ENCODE measurements at regions not wholly inside any gene's neighbourhood (a gene's known extent, or its start where the extent isn't known, plus 50 kb on each side); places are given as distances from the start of the nearest gene placed in this dataset.

GRCh38 chr10:8326396-8327139 is 272.1 kb downstream of the GATA3 start:
- TF ChIP-seq, protein P1, sequence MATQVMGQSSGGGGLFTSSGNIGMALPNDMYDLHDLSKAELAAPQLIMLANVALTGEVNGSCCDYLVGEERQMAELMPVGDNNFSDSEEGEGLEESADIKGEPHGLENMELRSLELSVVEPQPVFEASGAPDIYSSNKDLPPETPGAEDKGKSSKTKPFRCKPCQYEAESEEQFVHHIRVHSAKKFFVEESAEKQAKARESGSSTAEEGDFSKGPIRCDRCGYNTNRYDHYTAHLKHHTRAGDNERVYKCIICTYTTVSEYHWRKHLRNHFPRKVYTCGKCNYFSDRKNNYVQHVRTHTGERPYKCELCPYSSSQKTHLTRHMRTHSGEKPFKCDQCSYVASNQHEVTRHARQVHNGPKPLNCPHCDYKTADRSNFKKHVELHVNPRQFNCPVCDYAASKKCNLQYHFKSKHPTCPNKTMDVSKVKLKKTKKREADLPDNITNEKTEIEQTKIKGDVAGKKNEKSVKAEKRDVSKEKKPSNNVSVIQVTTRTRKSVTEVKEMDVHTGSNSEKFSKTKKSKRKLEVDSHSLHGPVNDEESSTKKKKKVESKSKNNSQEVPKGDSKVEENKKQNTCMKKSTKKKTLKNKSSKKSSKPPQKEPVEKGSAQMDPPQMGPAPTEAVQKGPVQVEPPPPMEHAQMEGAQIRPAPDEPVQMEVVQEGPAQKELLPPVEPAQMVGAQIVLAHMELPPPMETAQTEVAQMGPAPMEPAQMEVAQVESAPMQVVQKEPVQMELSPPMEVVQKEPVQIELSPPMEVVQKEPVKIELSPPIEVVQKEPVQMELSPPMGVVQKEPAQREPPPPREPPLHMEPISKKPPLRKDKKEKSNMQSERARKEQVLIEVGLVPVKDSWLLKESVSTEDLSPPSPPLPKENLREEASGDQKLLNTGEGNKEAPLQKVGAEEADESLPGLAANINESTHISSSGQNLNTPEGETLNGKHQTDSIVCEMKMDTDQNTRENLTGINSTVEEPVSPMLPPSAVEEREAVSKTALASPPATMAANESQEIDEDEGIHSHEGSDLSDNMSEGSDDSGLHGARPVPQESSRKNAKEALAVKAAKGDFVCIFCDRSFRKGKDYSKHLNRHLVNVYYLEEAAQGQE (IDR thresholded peaks at IDR 0.05; ENCODE audit: low read depth) = no peak
- no peak for TF ChIP-seq TEAD4 (IDR thresholded peaks at IDR 0.05)
- no peak for TF ChIP-seq ZBTB7A (IDR thresholded peaks at IDR 0.05; ENCODE audit: low read depth)
- TF ChIP-seq TCF12 (IDR thresholded peaks at IDR 0.05; ENCODE audit: low read depth) = no peak
- no peak for TF ChIP-seq RAD21 (IDR thresholded peaks at IDR 0.05; ENCODE audit: low read depth)
- TF ChIP-seq NFIC (IDR thresholded peaks at IDR 0.05) = no peak
- no peak for TF ChIP-seq CREB1 (IDR thresholded peaks at IDR 0.05; ENCODE audit: low read depth)
- TF ChIP-seq FOXM1 (IDR thresholded peaks at IDR 0.05; ENCODE audit: borderline replicate concordance, low read depth) = no peak
- no peak for TF ChIP-seq EP300 (IDR thresholded peaks at IDR 0.05; ENCODE audit: borderline replicate concordance)
- no peak for TF ChIP-seq EGR1 (IDR thresholded peaks at IDR 0.05)
- no peak for TF ChIP-seq USF1 (IDR thresholded peaks at IDR 0.05)
- no peak for TF ChIP-seq YY1 (IDR thresholded peaks at IDR 0.05; ENCODE audit: low read depth)
- TF ChIP-seq CEBPB (IDR thresholded peaks at IDR 0.05) = no peak
- TF ChIP-seq MAX (IDR thresholded peaks at IDR 0.05) = no peak
- no peak for TF ChIP-seq TAF1 (IDR thresholded peaks at IDR 0.05; ENCODE audit: low read depth)

DNA sequence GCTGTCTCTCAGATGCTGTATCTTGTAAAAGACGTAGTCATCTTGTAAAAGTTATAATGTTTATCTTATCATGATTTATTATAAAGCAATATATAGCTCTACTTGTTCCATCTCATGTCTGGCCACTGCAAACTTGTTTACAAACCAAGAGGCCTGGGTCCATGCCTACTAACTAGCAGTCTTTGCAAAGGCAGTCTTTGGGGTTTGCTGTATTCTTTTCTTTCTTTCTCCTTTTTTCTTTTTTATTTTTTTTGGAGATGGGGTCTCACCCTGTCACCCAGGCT is 272.6 kb downstream of the GATA3 start:
- no peak for TF ChIP-seq TEAD4 (IDR thresholded peaks at IDR 0.05)
- no peak for TF ChIP-seq RAD21 (IDR thresholded peaks at IDR 0.05; ENCODE audit: low read depth)
- TF ChIP-seq TCF12 (IDR thresholded peaks at IDR 0.05; ENCODE audit: low read depth) = no peak
- TF ChIP-seq USF1 (IDR thresholded peaks at IDR 0.05) = no peak
- TF ChIP-seq CREB1 (IDR thresholded peaks at IDR 0.05; ENCODE audit: low read depth) = no peak
- no peak for TF ChIP-seq EP300 (IDR thresholded peaks at IDR 0.05; ENCODE audit: borderline replicate concordance)
- TF ChIP-seq YY1 (IDR thresholded peaks at IDR 0.05; ENCODE audit: low read depth) = no peak
- TF ChIP-seq TAF1 (IDR thresholded peaks at IDR 0.05; ENCODE audit: low read depth) = no peak

DNA sequence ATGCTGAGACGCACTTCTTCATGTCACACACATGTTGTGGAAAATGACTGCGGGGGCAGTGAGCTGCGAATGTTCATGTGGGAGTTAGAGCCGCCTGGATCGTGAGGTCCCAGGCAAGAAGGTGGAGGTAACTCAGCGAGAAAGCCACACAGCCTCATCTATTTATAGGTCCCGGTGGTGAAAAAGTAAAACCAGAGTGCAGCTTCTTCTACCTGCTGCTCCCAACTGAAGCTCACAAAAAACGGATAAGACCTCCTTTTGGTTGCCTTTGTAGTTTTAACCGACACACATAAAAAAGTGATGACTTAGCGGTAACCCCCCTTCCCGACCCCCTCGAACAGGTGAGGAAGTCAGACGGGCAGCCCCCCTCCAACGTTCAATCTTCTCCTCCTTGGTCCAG is 276.9 kb downstream of the GATA3 start:
- TF ChIP-seq, protein P1 (IDR thresholded peaks at IDR 0.05; ENCODE audit: low read depth) = no peak
- TF ChIP-seq EGR1 (IDR thresholded peaks at IDR 0.05) (no peak), TAF1 (IDR thresholded peaks at IDR 0.05; ENCODE audit: low read depth) (no peak), TCF12 (IDR thresholded peaks at IDR 0.05; ENCODE audit: low read depth) (no peak), RAD21 (IDR thresholded peaks at IDR 0.05; ENCODE audit: low read depth) (no peak), ZBTB7A (IDR thresholded peaks at IDR 0.05; ENCODE audit: low read depth) (no peak), CREB1 (IDR thresholded peaks at IDR 0.05; ENCODE audit: low read depth) (no peak), EP300 (IDR thresholded peaks at IDR 0.05; ENCODE audit: borderline replicate concordance) (no peak), YY1 (IDR thresholded peaks at IDR 0.05; ENCODE audit: low read depth) (no peak), USF1 (IDR thresholded peaks at IDR 0.05) (no peak), NFIC (IDR thresholded peaks at IDR 0.05) (no peak), MAX (IDR thresholded peaks at IDR 0.05) (no peak), CEBPB (IDR thresholded peaks at IDR 0.05) (no peak), FOXM1 (IDR thresholded peaks at IDR 0.05; ENCODE audit: borderline replicate concordance, low read depth) (no peak), TEAD4 (IDR thresholded peaks at IDR 0.05) (no peak)

GRCh38 chr10:8331896-8332729 is 277.6 kb downstream of the GATA3 start:
- TF ChIP-seq CREB1 (IDR thresholded peaks at IDR 0.05; ENCODE audit: low read depth) (no peak), YY1 (IDR thresholded peaks at IDR 0.05; ENCODE audit: low read depth) (no peak), FOXM1 (IDR thresholded peaks at IDR 0.05; ENCODE audit: borderline replicate concordance, low read depth) (no peak), EP300 (IDR thresholded peaks at IDR 0.05; ENCODE audit: borderline replicate concordance) (no peak), TAF1 (IDR thresholded peaks at IDR 0.05; ENCODE audit: low read depth) (no peak), TCF12 (IDR thresholded peaks at IDR 0.05; ENCODE audit: low read depth) (no peak), TEAD4 (IDR thresholded peaks at IDR 0.05) (no peak), RAD21 (IDR thresholded peaks at IDR 0.05; ENCODE audit: low read depth) (no peak), ZBTB7A (IDR thresholded peaks at IDR 0.05; ENCODE audit: low read depth) (no peak), MAX (IDR thresholded peaks at IDR 0.05) (no peak), USF1 (IDR thresholded peaks at IDR 0.05) (no peak), CEBPB (IDR thresholded peaks at IDR 0.05) (no peak), EGR1 (IDR thresholded peaks at IDR 0.05) (no peak), NFIC (IDR thresholded peaks at IDR 0.05) (no peak)
